Psoas muscle (tissue), 7 donors: ENCODE measurements at regions not wholly inside any gene's neighbourhood (a gene's known extent, or its start where the extent isn't known, plus 50 kb on each side); places are given as distances from the start of the nearest gene placed in this dataset.
A peak's percentile ranks its signal among the peaks of the same experiment; 100 is the strongest.

Experiments
- ATAC-seq, 4 donors: fragments of 200-7000 bp; cut with Tn5 transposase; one replicate each; pipeline ENCODE4 v1.9.1; 2020; ENCODE audit warnings: moderate library complexity in 3 of 4, mild to moderate bottlenecking in 2 of 4
- DNase-seq, 2 donors: peaks; one replicate each; pipeline ENCODE4 v3.0.0-alpha.2; 2020
- H3K27ac ChIP-seq: fragments of 200-600 bp; one replicate; pipeline ENCODE4 v1.8.0; 2022
- H3K27me3 ChIP-seq, 3 donors: fragments of 200-600 bp in 1 of 3; one replicate each; pipeline versions ENCODE4 v1.6.1 to v1.8.0; 2013 to 2022; ENCODE audit warnings: low read length in 2 of 3, mild to moderate bottlenecking in 2 of 3, moderate library complexity in 1 of 3; ENCODE audit not compliant: insufficient read depth in 3 of 3
- H3K36me3 ChIP-seq, 2 donors: fragments of 200-600 bp in 1 of 2; one replicate each; pipeline versions ENCODE4 v1.6.1 to v1.8.0; 2013 to 2022; ENCODE audit warnings: low read depth in 1 of 2, mild to moderate bottlenecking in 1 of 2, moderate library complexity in 1 of 2; ENCODE audit not compliant: insufficient read depth in 1 of 2
- H3K4me1 ChIP-seq: fragments of 200-600 bp; one replicate; pipeline ENCODE4 v1.8.0; 2022
- H3K4me3 ChIP-seq: fragments of 200-600 bp; one replicate; pipeline ENCODE4 v1.8.0; 2022; ENCODE audit warnings: mild to moderate bottlenecking
- H3K9me3 ChIP-seq: fragments of 200-600 bp; one replicate; pipeline ENCODE4 v1.8.0; 2022
- CTCF ChIP-seq: fragments of 200-600 bp; IDR thresholded peaks from one replicate; pipeline ENCODE4 v1.8.0; 2022; ENCODE audit warnings: antibody characterized with exemption
- WGBS, 3 donors: extraction: QIAGEN DNeasy Blood & Tissue Kit; methylation state at CpG; one replicate each; pipeline versions ENCODE4 v1.1.6 to v1.1.7; 2013; 5-methylcytosine and 5-hydroxymethylcytosine counted together
- intact Hi-C, 2 donors: fragments of 100-400 bp; cut with DNase I; formaldehyde crosslinking; loops; one replicate each; pipeline versions ENCODE4 v1.11.0 to v1.14.2; 2022
- donor health status: healthy with polysubstance abuse.
- donor health status: DM: no; HTN: no; CAD: no; lungs with moderate emphysema.
- donor health status: Bipolar disorder and iron deficiency.
- donor health status: healthy.
- donor health status: DM: yes; HTN: yes; CAD: no.
- donor health status: DM: no; HTN: no; CAD: no.
- donor health status: DM: yes; HTN: yes; CAD: no.

DNA sequence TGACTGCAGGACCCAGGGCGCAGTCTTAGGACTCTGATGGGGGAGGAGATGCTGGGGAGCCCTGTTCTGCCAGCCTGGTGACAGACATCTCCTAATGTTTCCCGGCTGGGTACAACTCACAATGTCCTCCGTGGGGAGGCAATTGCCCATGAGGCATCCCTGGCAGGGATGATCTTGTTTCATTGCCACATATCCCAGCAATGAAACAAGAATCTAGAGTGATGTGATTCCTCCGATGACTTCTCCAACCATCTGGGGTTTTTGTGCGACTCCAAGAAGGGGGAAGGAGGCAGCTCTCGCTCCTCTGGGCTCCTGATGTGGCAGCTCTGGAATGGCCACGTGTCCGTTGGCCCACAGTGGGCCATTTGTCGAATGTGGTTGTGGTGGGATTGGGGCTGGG lies 255.8 kb downstream of the SEC14L1 start:
- TF ChIP-seq CTCF = no peak
- DNase-seq (no peak), ATAC-seq (peak; percentile 61 to 79 (median 74))
- Histone ChIP-seq H3K4me1 (peaks cover 72% of the 10 kb centered on the region), H3K4me3 (no peak overlapping the region), H3K36me3 (no peaks in the 10 kb centered on the region), H3K9me3 (no peaks in the 10 kb centered on the region), H3K27me3 (no peaks in the 10 kb centered on the region), H3K27ac (peak overlapping the region; percentile 13)
- intact Hi-C loops = no loop called here
- 35 to 54% (median 41%) methylated on average over 9 of the region's 9 CpGs for WGBS, 3 donors

GRCh38 chr17:77398274-77398673 lies 257.5 kb downstream of the SEC14L1 start:
- Histone ChIP-seq H3K27ac (no peak overlapping the region), H3K36me3 (peaks cover 0 to 15% of the 10 kb centered on the region in 2 donors), H3K27me3 (no peaks in the 10 kb centered on the region), H3K4me3 (no peak overlapping the region), H3K9me3 (no peaks in the 10 kb centered on the region), H3K4me1 (peaks cover 58% of the 10 kb centered on the region)
- intact Hi-C loops = no loop called here
- DNase-seq = no peak
- ATAC-seq = no peak
- WGBS, 3 donors = 91 to 92% (median 92%) methylated on average over 11 of the region's 11 CpGs
- no peak for TF ChIP-seq CTCF

- DNase-seq = no peak
- WGBS, 3 donors = 78 to 86% (median 80%) methylated on average over 16 of the region's 16 CpGs
- TF ChIP-seq CTCF = no peak
- Histone ChIP-seq H3K4me3 (no peak overlapping the region), H3K4me1 (peaks cover 49% of the 10 kb centered on the region), H3K27me3 (no peaks in the 10 kb centered on the region), H3K9me3 (no peaks in the 10 kb centered on the region), H3K27ac (peak overlapping the region; percentile 49), H3K36me3 (peaks cover 0 to 17% of the 10 kb centered on the region in 2 donors)
- intact Hi-C loops = no loop called here
- no peak for ATAC-seq
These were observed 258.7 kb downstream of the SEC14L1 start for GRCh38 chr17:77399319-77399957.

DNA sequence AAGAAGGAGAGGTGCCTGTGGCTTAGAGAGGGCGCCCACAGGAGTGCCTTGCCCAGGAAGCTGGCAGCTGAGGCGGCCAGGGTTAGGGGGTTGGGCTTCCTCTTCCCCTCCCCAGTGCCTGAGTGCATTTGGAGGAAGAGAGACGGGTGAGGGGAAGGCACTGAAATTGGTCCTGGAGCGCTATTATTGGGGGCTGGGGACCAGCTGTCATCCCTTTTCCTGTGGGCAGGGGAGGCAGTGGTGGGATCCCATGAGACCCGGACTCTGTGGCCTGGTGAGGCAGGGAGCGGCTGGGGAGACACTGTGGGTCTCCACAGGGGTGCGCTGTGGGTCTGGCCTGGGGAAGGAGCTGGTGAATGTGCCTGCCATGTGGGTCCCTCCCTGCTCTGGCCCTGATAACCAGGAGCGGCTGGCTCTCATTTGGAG lies 259.7 kb downstream of the SEC14L1 start:
- no peaks in the 10 kb centered on the region for H3K27me3 ChIP-seq
- no peaks in the 10 kb centered on the region for H3K9me3 ChIP-seq
- peak; percentile 25 for TF ChIP-seq CTCF
- ATAC-seq = peak; percentile 26 to 36 (median 34)
- intact Hi-C loops = no loop called here
- H3K27ac ChIP-seq = peak overlapping the region; percentile 49
- peaks cover 43% of the 10 kb centered on the region for H3K4me1 ChIP-seq
- DNase-seq = peak in 1 of 2 donors; percentile 72
- H3K36me3 ChIP-seq = peaks cover 0 to 17% of the 10 kb centered on the region in 2 donors
- WGBS, 3 donors = 44 to 60% (median 53%) methylated on average over 7 to 8 of the region's 8 CpGs
- no peak overlapping the region for H3K4me3 ChIP-seq
